HCT116 (cell line): ENCODE measurements at regions not wholly inside any gene's neighbourhood (a gene's known extent, or its start where the extent isn't known, plus 50 kb on each side); places are given as distances from the start of the nearest gene placed in this dataset.

ENCODE experiments used
- ATAC-seq: fragments of 200-7000 bp; cut with Tn5 transposase; 2 replicates; pipeline ENCODE4 v1.9.1; 2020; ENCODE audit warnings: mild to moderate bottlenecking, moderate library complexity
- BruUV-seq: library from RNA; stranded (reverse); fragments of 400-500 nt; replicated peaks from 2 replicates; lab custom pipeline; 2021; lab: Mats Ljungman, UMichigan
- CTCF ChIA-PET: fragments of 300-600 bp; sonication (Branson Sonifier 250); formaldehyde crosslinking; loops from one replicate; lab custom pipeline; 2021; ENCODE audit warnings: antibody characterized with exemption; lab: Charles Lee
- POLR2A ChIA-PET: fragments of 300-600, 350-600 bp; sonication (Branson Sonifier 250); formaldehyde crosslinking; loops from one replicate; lab custom pipeline; 2021; ENCODE audit warnings: antibody characterized with exemption; lab: Charles Lee
- RAD21 ChIA-PET, 2 experiments: fragments of 300-600 bp; sonication (Branson Sonifier 250); formaldehyde crosslinking; loops; one replicate each; lab custom pipeline; 2023; ENCODE audit warnings: low total read pairs in 2 of 2; ENCODE audit not compliant: uncharacterized antibody in 2 of 2, unreplicated experiment in 2 of 2, low non-redundant PET in 1 of 2; lab: Charles Lee
- DNase-seq: peaks from one replicate; pipeline ENCODE4 v3.0.0-alpha.2; 2010; ENCODE audit warnings: low read depth, low spot score
- H2AFZ ChIP-seq: fragments of 200-600 bp; shearing (Covaris generic), sonication (generic); 2 replicates; pipeline ENCODE4 v1.6.1; 2017; ENCODE audit warnings: low read depth, mixed run types, mixed read lengths, antibody characterized with exemption, low read length; ENCODE audit not compliant: poor library complexity, severe bottlenecking
- H3K27ac ChIP-seq: 2 replicates; pipeline ENCODE4 v1.5.1; 2012; ENCODE audit warnings: low read depth, low read length
- H3K27me3 ChIP-seq: fragments of 200-600 bp; sonication (generic); 2 replicates; pipeline ENCODE4 v1.6.1; 2016; ENCODE audit warnings: mixed run types, low read length, mixed read lengths; ENCODE audit not compliant: insufficient read depth
- H3K36me3 ChIP-seq, 2 experiments: fragments of 200-500 bp in 1 of 2; fragments of 200-600 bp in 1 of 2; sonication (Bioruptor generic) in 1 of 2; sonication (generic) in 1 of 2; 2 replicates each; pipeline versions ENCODE4 v1.5.1 to v1.6.1; 2014 to 2016; ENCODE audit warnings: low read length in 2 of 2, inconsistent platforms in 1 of 2, mixed read lengths in 1 of 2, mixed run types in 1 of 2; ENCODE audit not compliant: insufficient read depth in 2 of 2, control insufficient read depth in 1 of 2
- H3K4me1 ChIP-seq, 2 experiments: fragments of 200-600 bp in 1 of 2; sonication (generic) in 1 of 2; 2 replicates each; pipeline versions ENCODE4 v1.5.1 to v1.6.1; 2012 to 2017; ENCODE audit warnings: low read length in 2 of 2, inconsistent platforms in 1 of 2, mild to moderate bottlenecking in 1 of 2, mixed read lengths in 1 of 2, mixed run types in 1 of 2, moderate library complexity in 1 of 2; ENCODE audit not compliant: insufficient read depth in 2 of 2, control insufficient read depth in 1 of 2
- H3K4me2 ChIP-seq: fragments of 200-600 bp; sonication (generic); 2 replicates; pipeline ENCODE4 v1.6.1; 2017; ENCODE audit warnings: mixed run types, low read length, mixed read lengths
- H3K4me3 ChIP-seq, 2 experiments: fragments of 200-600 bp in 1 of 2; sonication (generic) in 1 of 2; replicated peaks in 1 of 2; 2 replicates each; pipeline ENCODE4 v1.5.1; 2011 to 2016; ENCODE audit warnings: low read length in 2 of 2, control low read depth in 1 of 2, low read depth in 1 of 2, mild to moderate bottlenecking in 1 of 2, mixed read lengths in 1 of 2, mixed run types in 1 of 2
- H3K79me2 ChIP-seq: fragments of 200-600 bp; sonication (generic); 2 replicates; pipeline ENCODE4 v1.6.1; 2017; ENCODE audit warnings: mild to moderate bottlenecking, mixed run types, low read length, moderate library complexity, mixed read lengths; ENCODE audit not compliant: insufficient read depth
- H3K9ac ChIP-seq: fragments of 200-600 bp; sonication (generic); 2 replicates; pipeline ENCODE4 v1.6.1; 2016; ENCODE audit warnings: low read length, mixed read lengths
- H3K9me2 ChIP-seq: fragments of 200-600 bp; sonication (generic), shearing (Covaris generic); 2 replicates; pipeline ENCODE4 v1.6.1; 2017; ENCODE audit warnings: mixed run types, mild to moderate bottlenecking, moderate library complexity; ENCODE audit not compliant: insufficient read depth
- H3K9me3 ChIP-seq, 2 experiments: fragments of 200-500 bp in 1 of 2; fragments of 200-600 bp in 1 of 2; sonication (Bioruptor generic) in 1 of 2; sonication (generic) in 1 of 2; 2 replicates each; pipeline ENCODE4 v1.6.1; 2014 to 2017; ENCODE audit warnings: low read length in 2 of 2, mixed read lengths in 2 of 2, inconsistent platforms in 1 of 2, low read depth in 1 of 2, mild to moderate bottlenecking in 1 of 2, mixed run types in 1 of 2, moderate library complexity in 1 of 2; ENCODE audit not compliant: control insufficient read depth in 1 of 2, insufficient read depth in 1 of 2
- H4K20me1 ChIP-seq: fragments of 200-600 bp; sonication (generic), shearing (Covaris generic); 2 replicates; pipeline ENCODE4 v1.6.1; 2017; ENCODE audit warnings: mixed run types, mild to moderate bottlenecking, moderate library complexity; ENCODE audit not compliant: insufficient read depth
- CBX3 ChIP-seq: IDR thresholded peaks from 2 replicates; pipeline ENCODE4 v1.6.1; 2012; ENCODE audit warnings: low read depth
- ELF1 ChIP-seq: IDR thresholded peaks from 2 replicates; pipeline ENCODE4 v1.6.1; 2012; ENCODE audit warnings: low read depth, borderline replicate concordance
- FOSL1 ChIP-seq: IDR thresholded peaks from 2 replicates; pipeline ENCODE4 v1.6.1; 2012; ENCODE audit warnings: low read depth
- RAD21 ChIP-seq: IDR thresholded peaks from 2 replicates; pipeline ENCODE4 v1.6.1; 2012; ENCODE audit warnings: low read depth, mild to moderate bottlenecking
- SIN3A ChIP-seq: IDR thresholded peaks from 2 replicates; pipeline ENCODE4 v1.6.1; 2012; ENCODE audit warnings: low read depth
- TCF7L2 ChIP-seq: IDR thresholded peaks from 2 replicates; pipeline ENCODE4 v1.7.0; 2011; ENCODE audit warnings: borderline replicate concordance, inconsistent platforms; ENCODE audit not compliant: insufficient read depth, insufficient read length; ENCODE audit errors: extremely low read depth
- ZFX ChIP-seq: fragments of 450-650 bp; IDR thresholded peaks from 2 replicates; pipeline ENCODE4 v1.6.1; 2017
- intact Hi-C: fragments of 100-400 bp; cut with micrococcal nuclease; formaldehyde crosslinking; loops from 2 replicates; pipeline ENCODE4 v1.10.0; 2022
- TF ChIP-seq, protein P1 (sequence below): IDR thresholded peaks from 2 replicates; pipeline ENCODE4 v1.6.1; 2012; ENCODE audit warnings: low read depth

DNA sequence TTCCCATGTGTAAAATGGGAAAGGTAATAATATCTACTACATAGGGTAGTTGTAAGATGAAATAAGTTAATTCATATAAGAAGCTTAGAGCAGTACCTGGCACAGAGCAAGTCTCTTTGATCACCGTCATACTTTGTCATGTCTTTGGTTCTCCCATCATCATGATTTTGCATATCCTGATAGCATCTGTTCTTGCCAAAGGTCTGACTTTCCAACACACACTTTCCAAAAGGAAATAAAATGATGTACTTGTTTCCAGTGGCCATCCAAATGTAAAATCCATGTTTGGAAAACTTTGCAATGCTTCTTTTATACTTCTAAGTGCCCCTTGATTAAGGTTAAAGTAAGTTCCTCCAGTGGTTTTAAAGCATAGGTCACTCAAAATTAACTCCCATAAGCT is 266.9 kb upstream of the PTGER4 start:
- no peak overlapping the region for H2AFZ ChIP-seq
- no peaks in the 10 kb centered on the region for H4K20me1 ChIP-seq
- H3K9me3 ChIP-seq: no peaks in the 10 kb centered on the region
- H3K9me2 ChIP-seq: no peaks in the 10 kb centered on the region
- no peaks in the 10 kb centered on the region for H3K79me2 ChIP-seq
- H3K9ac ChIP-seq: no peak overlapping the region
- ATAC-seq (no peak), DNase-seq (no peak)
- RAD21 ChIA-PET: no interaction called here
- H3K27me3 ChIP-seq: no peaks in the 10 kb centered on the region
- no peaks in the 10 kb centered on the region for H3K36me3 ChIP-seq
- no peak overlapping the region for H3K4me3 ChIP-seq
- H3K27ac ChIP-seq: no peak overlapping the region
- BruUV-seq: no TSS peak
- intact Hi-C loops: no loop called here
- CTCF ChIA-PET: no interaction called here
- TF ChIP-seq, protein P1, sequence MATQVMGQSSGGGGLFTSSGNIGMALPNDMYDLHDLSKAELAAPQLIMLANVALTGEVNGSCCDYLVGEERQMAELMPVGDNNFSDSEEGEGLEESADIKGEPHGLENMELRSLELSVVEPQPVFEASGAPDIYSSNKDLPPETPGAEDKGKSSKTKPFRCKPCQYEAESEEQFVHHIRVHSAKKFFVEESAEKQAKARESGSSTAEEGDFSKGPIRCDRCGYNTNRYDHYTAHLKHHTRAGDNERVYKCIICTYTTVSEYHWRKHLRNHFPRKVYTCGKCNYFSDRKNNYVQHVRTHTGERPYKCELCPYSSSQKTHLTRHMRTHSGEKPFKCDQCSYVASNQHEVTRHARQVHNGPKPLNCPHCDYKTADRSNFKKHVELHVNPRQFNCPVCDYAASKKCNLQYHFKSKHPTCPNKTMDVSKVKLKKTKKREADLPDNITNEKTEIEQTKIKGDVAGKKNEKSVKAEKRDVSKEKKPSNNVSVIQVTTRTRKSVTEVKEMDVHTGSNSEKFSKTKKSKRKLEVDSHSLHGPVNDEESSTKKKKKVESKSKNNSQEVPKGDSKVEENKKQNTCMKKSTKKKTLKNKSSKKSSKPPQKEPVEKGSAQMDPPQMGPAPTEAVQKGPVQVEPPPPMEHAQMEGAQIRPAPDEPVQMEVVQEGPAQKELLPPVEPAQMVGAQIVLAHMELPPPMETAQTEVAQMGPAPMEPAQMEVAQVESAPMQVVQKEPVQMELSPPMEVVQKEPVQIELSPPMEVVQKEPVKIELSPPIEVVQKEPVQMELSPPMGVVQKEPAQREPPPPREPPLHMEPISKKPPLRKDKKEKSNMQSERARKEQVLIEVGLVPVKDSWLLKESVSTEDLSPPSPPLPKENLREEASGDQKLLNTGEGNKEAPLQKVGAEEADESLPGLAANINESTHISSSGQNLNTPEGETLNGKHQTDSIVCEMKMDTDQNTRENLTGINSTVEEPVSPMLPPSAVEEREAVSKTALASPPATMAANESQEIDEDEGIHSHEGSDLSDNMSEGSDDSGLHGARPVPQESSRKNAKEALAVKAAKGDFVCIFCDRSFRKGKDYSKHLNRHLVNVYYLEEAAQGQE: no peak
- no peak for TF ChIP-seq ZFX
- TF ChIP-seq FOSL1: no peak
- TF ChIP-seq TCF7L2: no peak
- TF ChIP-seq CBX3: no peak
- no peak for TF ChIP-seq ELF1
- no peak for TF ChIP-seq RAD21
- no peak for TF ChIP-seq SIN3A
- H3K4me2 ChIP-seq: no peak overlapping the region
- POLR2A ChIA-PET: no interaction called here
- H3K4me1 ChIP-seq: peaks cover 4 to 6% of the 10 kb centered on the region in 2 experiments; a peak in 1 of 4 replicates
